ENCODE measurements at regions not wholly inside any gene's neighbourhood (a gene's known extent, or its start where the extent isn't known, plus 50 kb on each side); places are given as distances from the start of the nearest gene placed in this dataset.

DNA sequence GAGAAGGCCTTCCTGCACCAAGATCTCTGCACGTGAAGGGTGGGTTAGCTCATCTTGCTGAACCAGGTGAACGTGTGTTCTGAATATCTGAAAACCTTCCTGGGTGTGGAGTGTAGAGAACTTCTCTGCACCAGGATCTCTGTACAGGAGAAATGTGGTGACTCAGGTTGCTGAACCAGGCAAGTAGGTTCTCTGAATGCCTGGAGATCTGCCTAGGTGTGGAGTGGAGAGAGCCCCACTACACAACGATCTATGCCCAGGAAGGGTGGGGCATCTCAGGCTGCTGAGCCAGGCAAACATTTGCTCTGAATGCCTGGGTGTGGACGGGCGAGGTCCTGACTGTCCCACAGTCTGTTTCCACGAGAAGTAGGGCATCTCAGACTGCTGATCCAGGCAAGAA lies 1002.3 kb upstream of the KCND2 start:
- no peaks in the 10 kb centered on the region for H3K27me3 ChIP-seq (ENCODE audit: insufficient read depth, poor library complexity, severe bottlenecking)
- H3K27ac ChIP-seq (replicated peaks), result no peak overlapping the region
- no peak for TF ChIP-seq SPI1 (IDR thresholded peaks at IDR 0.05; ENCODE audit: borderline replicate concordance, low read depth)
- no peak for TF ChIP-seq GABPA (IDR thresholded peaks at IDR 0.05; ENCODE audit: low read depth)
- no peak for TF ChIP-seq REST (IDR thresholded peaks at IDR 0.05; ENCODE audit: insufficient replicate concordance, low read depth)
- TF ChIP-seq POLR2AphosphoS5 (IDR thresholded peaks at IDR 0.05; ENCODE audit: low read depth), result no peak
- TF ChIP-seq, protein P1, sequence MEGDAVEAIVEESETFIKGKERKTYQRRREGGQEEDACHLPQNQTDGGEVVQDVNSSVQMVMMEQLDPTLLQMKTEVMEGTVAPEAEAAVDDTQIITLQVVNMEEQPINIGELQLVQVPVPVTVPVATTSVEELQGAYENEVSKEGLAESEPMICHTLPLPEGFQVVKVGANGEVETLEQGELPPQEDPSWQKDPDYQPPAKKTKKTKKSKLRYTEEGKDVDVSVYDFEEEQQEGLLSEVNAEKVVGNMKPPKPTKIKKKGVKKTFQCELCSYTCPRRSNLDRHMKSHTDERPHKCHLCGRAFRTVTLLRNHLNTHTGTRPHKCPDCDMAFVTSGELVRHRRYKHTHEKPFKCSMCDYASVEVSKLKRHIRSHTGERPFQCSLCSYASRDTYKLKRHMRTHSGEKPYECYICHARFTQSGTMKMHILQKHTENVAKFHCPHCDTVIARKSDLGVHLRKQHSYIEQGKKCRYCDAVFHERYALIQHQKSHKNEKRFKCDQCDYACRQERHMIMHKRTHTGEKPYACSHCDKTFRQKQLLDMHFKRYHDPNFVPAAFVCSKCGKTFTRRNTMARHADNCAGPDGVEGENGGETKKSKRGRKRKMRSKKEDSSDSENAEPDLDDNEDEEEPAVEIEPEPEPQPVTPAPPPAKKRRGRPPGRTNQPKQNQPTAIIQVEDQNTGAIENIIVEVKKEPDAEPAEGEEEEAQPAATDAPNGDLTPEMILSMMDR (IDR thresholded peaks at IDR 0.05; ENCODE audit: insufficient read depth, low read length), result no peak
- DNase-seq (ENCODE audit: low read depth in 1 of 2, low spot score in 1 of 2), result no peak
- H3K4me3 ChIP-seq (replicated peaks; ENCODE audit: insufficient read depth, low read length), result no peak overlapping the region

DNA sequence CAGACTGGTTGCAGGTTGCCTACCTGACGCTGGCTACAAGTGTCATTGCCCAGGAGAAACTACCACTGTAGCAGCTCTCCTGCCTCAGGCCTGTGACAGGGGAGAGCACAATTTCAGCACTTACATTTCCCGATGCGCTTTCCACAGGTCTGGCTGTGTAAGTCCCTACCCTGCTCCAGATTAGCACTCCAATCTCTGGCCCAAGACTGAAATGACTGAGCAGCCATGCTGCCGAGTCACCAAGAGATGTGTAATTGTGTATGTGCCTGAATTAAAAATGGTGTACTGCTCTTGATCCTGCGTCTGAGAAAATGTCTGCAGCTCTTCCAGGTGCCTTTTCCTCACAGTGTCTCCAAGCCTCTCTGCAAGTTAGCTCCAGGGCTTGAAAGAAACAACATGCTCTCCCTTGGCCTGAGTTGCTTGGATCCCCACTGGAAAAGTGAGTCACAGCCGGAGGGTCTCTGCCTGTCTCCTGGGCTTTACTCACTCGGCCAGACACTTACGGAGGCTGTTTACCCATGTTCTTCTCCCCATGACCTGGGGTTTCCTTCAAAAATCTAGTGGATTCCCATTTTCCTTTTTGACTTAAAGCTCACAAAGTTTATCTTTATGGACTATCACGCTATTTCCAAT lies 1001.7 kb upstream of the KCND2 start:
- DNase-seq (ENCODE audit: low read depth in 1 of 2, low spot score in 1 of 2), result no peak
- H3K27me3 ChIP-seq (ENCODE audit: insufficient read depth, poor library complexity, severe bottlenecking), result no peaks in the 10 kb centered on the region

More for the DNA sequence above, 1001.7 kb upstream of the KCND2 start:
- Histone ChIP-seq H3K4me3 (replicated peaks; ENCODE audit: insufficient read depth, low read length) (no peak overlapping the region), H3K27ac (replicated peaks) (no peak overlapping the region)
- TF ChIP-seq GABPA (IDR thresholded peaks at IDR 0.05; ENCODE audit: low read depth), result no peak
- TF ChIP-seq POLR2AphosphoS5 (IDR thresholded peaks at IDR 0.05; ENCODE audit: low read depth), result no peak
- no peak for TF ChIP-seq REST (IDR thresholded peaks at IDR 0.05; ENCODE audit: insufficient replicate concordance, low read depth)
- no peak for TF ChIP-seq SPI1 (IDR thresholded peaks at IDR 0.05; ENCODE audit: borderline replicate concordance, low read depth)
- TF ChIP-seq, protein P1 (IDR thresholded peaks at IDR 0.05; ENCODE audit: insufficient read depth, low read length), result no peak
